HG03175 (cell line): ENCODE measurements at regions not wholly inside any gene's neighbourhood (a gene's known extent, or its start where the extent isn't known, plus 50 kb on each side); places are given as distances from the start of the nearest gene placed in this dataset.

Experiments used
- ATAC-seq: cut with Tn5 transposase; IDR thresholded peaks from one replicate; pipeline ENCODE4 v1.9.1; 2021; ENCODE audit warnings: mild to moderate bottlenecking, moderate library complexity; ENCODE audit not compliant: unreplicated experiment

- no peak for ATAC-seq
Observed at GRCh38 chr9:111150181-111150580, 111.9 kb upstream of the LPAR1 start.

- peak; percentile 32 for ATAC-seq
Observed at GRCh38 chr9:111149018-111149759, 110.9 kb upstream of the LPAR1 start.

- ATAC-seq = peak; percentile 81
Observed at GRCh38 chr9:111148052-111149017, 110.1 kb upstream of the LPAR1 start.

GRCh38 chr9:111147041-111147440 lies 108.8 kb upstream of the LPAR1 start:
- ATAC-seq = no peak

DNA sequence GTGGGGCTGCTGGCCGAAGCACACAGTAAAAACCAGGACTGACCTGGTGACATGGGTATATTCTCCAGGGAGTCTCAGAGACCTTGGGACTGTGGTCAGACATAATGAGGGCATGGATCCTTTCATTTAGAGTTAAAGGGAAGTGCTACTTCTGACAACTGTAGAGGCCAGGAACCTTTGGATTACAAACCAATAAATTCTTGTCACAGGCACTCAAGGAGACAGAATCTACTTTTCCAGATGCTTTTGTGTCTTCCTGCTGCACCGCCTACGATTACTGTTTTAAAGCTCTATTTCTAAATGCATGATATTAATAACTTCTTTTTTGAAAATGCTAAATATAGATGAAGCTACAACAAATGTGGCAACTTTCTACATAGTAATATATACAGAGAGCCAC lies 106.5 kb upstream of the LPAR1 start:
- ATAC-seq = no peak

GRCh38 chr9:111136180-111136579 lies 97.9 kb upstream of the LPAR1 start:
- ATAC-seq = no peak

GRCh38 chr9:111131211-111131610 lies 92.9 kb upstream of the LPAR1 start:
- no peak for ATAC-seq

DNA sequence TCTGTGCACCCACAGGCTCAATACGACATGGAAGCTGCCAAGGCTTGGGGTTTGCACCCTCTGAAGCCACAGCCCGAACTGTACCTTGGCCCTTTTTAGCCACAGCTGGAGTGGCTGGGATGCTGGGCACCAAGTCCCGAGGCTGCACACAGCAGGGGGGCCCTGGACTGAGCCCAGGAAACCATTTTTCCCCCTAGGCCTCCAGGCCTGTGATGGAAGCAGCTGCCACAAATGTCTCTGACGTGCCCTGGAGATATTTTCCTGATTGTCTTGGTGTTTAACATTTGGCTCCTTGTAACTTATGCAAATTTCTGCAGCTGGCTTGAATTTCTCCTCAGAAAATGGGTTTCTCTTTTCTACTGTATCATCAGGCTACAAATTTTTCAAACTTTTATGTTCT lies 82.3 kb upstream of the LPAR1 start:
- ATAC-seq = no peak

- no peak for ATAC-seq
Observed at GRCh38 chr9:111118256-111118948, 80.1 kb upstream of the LPAR1 start.

- ATAC-seq = no peak
Observed at GRCh38 chr9:111114486-111114885, 76.2 kb upstream of the LPAR1 start.

DNA sequence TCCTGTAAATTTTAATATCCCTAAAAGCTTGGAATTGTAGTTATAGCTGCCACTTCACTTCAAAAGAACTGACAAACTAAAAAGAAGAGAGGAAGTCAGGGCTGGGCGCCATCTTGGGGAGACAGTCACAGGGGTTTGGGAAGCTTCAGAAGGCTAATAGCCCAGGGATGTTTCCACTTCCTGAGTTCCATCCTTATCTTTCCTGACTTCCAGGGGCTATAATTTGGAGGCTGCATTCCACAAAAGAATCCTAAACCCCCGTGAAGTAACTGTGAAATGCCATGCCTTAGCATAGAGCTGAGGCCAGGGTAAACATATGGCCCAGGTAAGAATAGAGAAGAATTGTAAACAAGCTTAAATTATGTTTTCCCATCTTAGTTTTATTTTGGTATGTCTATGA lies 75.4 kb upstream of the LPAR1 start:
- no peak for ATAC-seq

- no peak for ATAC-seq
Observed at GRCh38 chr9:111110805-111111204, 72.5 kb upstream of the LPAR1 start.

DNA sequence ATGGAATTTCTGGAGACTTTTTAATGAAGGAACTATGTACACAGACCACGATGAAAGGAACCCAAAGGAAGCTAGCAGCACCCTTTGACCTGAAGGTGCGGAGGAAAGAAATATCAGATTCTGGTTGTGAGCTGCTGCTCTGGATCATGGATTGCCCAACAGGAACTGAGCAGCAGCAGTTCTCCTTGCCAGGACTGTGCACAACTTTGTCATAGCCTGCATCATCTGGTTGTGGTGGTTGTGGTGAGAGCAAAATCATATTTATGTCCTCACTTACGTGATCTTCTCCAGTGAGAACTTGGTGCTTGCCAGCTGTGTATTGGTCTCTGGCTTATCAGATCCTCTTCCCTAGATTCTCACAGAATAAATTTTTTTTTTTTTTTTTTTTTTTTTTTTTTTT lies 70.7 kb upstream of the LPAR1 start:
- ATAC-seq = no peak

- ATAC-seq = no peak
Observed at GRCh38 chr9:111107141-111107540, 68.9 kb upstream of the LPAR1 start.

- no peak for ATAC-seq
Observed at GRCh38 chr9:111106202-111106601, 67.9 kb upstream of the LPAR1 start.

DNA sequence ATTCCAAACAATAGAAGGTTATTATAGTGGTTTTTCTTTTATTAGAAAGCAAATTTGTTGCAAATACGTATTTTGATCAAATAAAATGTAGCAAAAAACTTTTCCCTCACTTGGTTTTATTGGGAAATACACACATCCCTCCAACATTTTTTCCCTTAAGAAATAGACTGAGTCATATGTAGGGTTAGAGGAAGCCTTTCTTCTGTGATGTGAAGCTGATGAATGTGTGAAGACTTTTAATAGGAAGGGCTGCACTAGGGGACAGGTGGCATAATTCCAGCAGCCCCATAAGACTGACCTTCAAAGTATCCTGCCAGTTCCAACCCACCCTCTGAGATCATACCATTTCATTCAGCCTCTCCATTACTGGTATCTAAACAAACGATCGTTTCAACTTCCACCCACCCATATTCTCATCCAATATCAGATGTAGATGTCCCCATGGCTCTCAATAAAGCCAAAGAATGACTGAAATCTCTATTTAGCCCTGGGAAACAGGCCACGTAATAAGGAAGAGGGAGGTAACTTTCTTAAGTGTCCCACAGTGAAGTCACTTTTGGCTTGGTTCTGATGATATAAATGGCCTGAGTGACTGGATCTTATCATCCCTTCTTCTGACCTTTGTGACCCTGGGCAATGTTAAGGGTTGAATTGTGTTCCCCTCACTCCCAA lies 64.7 kb upstream of the LPAR1 start:
- ATAC-seq = no peak

GRCh38 chr9:111099199-111100008 lies 61.1 kb upstream of the LPAR1 start:
- no peak for ATAC-seq

GRCh38 chr9:111098093-111098492 lies 59.8 kb upstream of the LPAR1 start:
- no peak for ATAC-seq

- ATAC-seq = no peak
Observed at GRCh38 chr9:111096051-111096450, 57.8 kb upstream of the LPAR1 start.

DNA sequence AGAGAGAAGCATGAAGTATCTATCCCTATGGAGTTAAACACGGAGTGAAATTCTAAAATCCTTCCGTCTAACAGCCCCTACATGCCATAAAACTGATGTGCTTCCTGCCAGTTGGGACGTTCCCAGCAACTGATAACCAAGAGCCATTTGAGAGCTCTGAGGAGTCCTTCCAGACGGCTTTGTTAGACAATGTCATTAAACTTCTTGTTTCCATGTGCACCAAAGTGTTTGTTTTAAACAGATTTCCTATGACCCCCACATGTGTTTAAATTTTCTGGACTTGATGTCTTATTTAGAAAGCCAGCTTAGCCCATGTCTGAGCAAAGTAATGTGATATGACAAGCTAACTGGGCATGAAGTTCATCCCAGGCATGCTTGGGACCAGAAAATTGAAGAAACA lies 57.2 kb upstream of the LPAR1 start:
- no peak for ATAC-seq
